Right cardiac atrium (tissue), 5 donors: ENCODE measurements at regions not wholly inside any gene's neighbourhood (a gene's known extent, or its start where the extent isn't known, plus 50 kb on each side); places are given as distances from the start of the nearest gene placed in this dataset.

ENCODE experiments used
- ATAC-seq, 2 donors: fragments of 200-7000 bp; cut with Tn5 transposase; one replicate each; pipeline versions ENCODE4 v1.8.0 to v1.9.1; 2020; ENCODE audit warnings: moderate library complexity in 2 of 2, mild to moderate bottlenecking in 1 of 2
- DNase-seq, 3 donors: peaks; one replicate each; pipeline ENCODE4 v3.0.0-alpha.2; 2020
- H3K27ac ChIP-seq: one replicate; pipeline ENCODE4 v1.5.1; 2013; ENCODE audit warnings: mild to moderate bottlenecking, low read length, control low read depth, moderate library complexity
- H3K27me3 ChIP-seq: one replicate; pipeline ENCODE4 v1.6.1; 2013; ENCODE audit not compliant: control insufficient read depth, insufficient read depth
- H3K4me1 ChIP-seq: one replicate; pipeline ENCODE4 v1.6.1; 2013; ENCODE audit warnings: low read length; ENCODE audit not compliant: control insufficient read depth, insufficient read depth
- H3K4me3 ChIP-seq: one replicate; pipeline ENCODE4 v1.5.1; 2013; ENCODE audit warnings: low read length, control low read depth
- H3K9me3 ChIP-seq: one replicate; pipeline ENCODE4 v1.6.1; 2013; ENCODE audit warnings: low read length; ENCODE audit not compliant: control insufficient read depth
- WGBS: extraction: QIAGEN DNeasy Blood & Tissue Kit; methylation state at CpG from one replicate; pipeline ENCODE4 v1.1.7; 2013; 5-methylcytosine and 5-hydroxymethylcytosine counted together
- intact Hi-C, 4 donors: fragments of 100-400 bp; cut with DNase I; formaldehyde crosslinking; loops; one replicate each; pipeline versions ENCODE4 v1.11.0 to v1.14.0; 2022 to 2023
- donor health status: healthy with polysubstance abuse.
- donor health status: DM: no; HTN: yes; CAD: no.
- donor health status: DM: no; HTN: no; CAD: no.
- donor health status: DM: no; HTN: yes; CAD: no; lungs with severe emphysema.
- donor health status: DM: yes; HTN: yes; CAD: no.

DNA sequence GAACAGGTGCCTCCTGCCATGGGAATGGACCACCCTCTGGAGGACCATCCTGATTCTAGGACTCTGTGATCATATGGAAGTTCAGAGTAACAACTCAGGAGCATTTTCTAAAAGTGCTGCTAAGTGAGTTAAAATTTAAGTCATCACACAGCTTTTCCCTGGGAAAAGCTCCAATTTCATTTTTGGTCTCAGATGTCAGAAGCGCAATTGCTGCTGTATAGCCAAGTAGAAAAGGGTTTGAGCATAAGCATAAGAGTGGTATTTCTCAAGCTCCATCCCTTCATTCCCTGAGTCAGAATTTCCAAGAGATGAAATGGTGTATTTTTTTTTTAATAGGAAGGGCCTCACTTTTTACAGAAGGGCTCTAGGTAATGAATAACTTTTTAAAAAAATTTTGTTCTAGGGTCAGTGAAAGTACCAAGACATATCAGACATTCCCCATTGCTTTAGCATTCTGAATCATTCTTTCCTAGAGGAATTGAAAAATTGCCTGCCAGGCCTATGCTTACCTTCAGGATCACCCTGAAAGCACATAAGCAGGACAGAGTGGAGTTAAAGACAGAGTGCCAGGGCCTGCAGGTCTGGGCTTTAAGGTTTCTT is 564.5 kb upstream of the ISX start:
- ATAC-seq (no peak), DNase-seq (no peak)
- Histone ChIP-seq H3K4me1 (no peaks in the 10 kb centered on the region), H3K27me3 (peaks cover 3% of the 10 kb centered on the region), H3K9me3 (no peaks in the 10 kb centered on the region), H3K27ac (no peak overlapping the region), H3K4me3 (no peak overlapping the region)
- WGBS = 65% methylated on average over 1 of the region's 1 CpG
- intact Hi-C loops = no loop called here

DNA sequence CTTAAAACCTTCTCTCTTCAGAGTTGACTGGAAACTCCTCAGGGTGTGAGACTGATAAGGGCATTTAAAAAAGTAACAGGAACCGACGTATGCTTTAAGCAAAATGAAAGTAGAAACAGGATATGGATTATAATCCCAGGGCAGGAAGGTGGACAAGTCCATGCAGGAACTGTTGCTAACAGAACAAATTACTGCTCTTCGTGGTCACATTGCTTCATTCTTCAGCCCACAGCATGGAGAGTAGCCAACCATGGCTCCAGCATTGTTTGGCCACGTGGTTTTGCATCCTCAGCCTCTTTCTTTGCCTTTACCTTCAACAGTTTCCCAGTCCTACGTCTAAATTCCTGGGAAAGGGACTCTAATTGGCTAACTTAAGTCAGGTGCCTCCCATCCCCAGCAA is 563.1 kb upstream of the ISX start:
- Histone ChIP-seq H3K4me1 (no peaks in the 10 kb centered on the region), H3K27ac (no peak overlapping the region), H3K9me3 (no peaks in the 10 kb centered on the region), H3K4me3 (no peak overlapping the region), H3K27me3 (no peaks in the 10 kb centered on the region)
- intact Hi-C loops = no loop called here
- no peak for DNase-seq
- no peak for ATAC-seq
- 30% methylated on average over 5 of the region's 5 CpGs for WGBS

DNA sequence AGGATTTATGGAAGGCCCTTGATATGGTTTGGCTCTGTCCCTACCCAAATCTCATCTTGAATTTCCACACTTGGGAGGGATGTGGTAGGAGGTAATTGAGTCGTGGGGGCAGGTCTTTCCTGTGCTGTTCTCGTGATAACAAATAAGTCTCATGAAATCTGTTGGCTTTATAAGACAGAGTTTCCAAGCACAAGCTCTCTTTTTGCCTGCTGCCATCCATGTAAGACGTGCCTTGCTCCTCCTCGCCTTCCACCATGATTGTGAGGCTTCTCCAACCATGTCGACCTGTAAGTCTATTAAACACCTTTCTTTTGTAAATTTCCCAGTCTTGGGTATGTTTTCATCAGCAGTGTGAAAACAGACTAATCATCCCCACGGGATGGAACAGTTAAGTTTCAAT is 557.2 kb upstream of the ISX start:
- 63% methylated on average over 6 of the region's 6 CpGs for WGBS
- ATAC-seq (no peak), DNase-seq (no peak)
- no peak overlapping the region for H3K27ac ChIP-seq
- no peaks in the 10 kb centered on the region for H3K4me1 ChIP-seq
- H3K27me3 ChIP-seq = no peaks in the 10 kb centered on the region
- H3K9me3 ChIP-seq = no peaks in the 10 kb centered on the region
- H3K4me3 ChIP-seq = no peak overlapping the region
- intact Hi-C loops = no loop called here

DNA sequence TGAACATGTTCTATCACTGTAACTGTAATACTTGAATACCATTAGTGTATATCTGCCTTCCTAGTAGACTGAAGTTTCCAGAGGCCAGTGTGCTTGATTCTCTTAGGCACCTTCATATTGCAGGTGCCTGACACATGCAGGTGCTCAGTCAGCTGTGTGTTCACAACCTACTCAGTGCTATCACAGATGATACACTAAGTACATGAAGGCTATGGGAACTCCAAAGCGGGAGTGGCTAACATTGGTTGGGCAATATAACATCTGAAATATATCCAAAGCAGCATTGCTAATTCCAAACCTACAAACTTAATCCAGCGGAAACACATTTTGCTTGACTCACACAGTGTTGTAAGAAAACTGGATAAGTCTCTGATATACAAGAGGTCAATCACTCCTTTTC is 539.3 kb upstream of the ISX start:
- Histone ChIP-seq H3K4me1 (no peaks in the 10 kb centered on the region), H3K27me3 (no peaks in the 10 kb centered on the region), H3K4me3 (no peak overlapping the region), H3K9me3 (no peaks in the 10 kb centered on the region), H3K27ac (no peak overlapping the region)
- intact Hi-C loops = no loop called here
- no peak for DNase-seq
- WGBS = 80% methylated on average over 2 of the region's 2 CpGs
- no peak for ATAC-seq

DNA sequence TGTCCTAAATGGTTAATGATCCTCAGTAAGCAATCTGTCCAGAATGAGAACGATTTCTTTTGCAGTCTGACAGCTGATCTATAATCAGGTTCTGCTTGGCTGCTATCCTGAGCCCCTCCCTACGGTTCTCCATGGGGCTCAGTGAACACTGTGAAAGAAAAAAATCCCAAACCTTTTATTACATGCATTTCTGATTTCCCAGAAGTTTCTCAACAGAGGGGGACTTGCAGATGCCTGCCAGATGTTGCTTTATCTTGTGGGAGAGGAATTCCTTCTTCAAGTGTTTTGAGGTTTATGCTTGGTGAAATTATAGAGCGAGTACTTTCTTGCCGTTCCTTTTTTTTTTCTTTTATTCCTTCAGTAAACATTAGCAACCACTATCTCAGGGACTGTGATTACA is 531.9 kb upstream of the ISX start:
- Histone ChIP-seq H3K4me3 (no peak overlapping the region), H3K27ac (no peak overlapping the region), H3K4me1 (no peaks in the 10 kb centered on the region), H3K27me3 (no peaks in the 10 kb centered on the region), H3K9me3 (no peaks in the 10 kb centered on the region)
- WGBS = 32% methylated on average over 4 of the region's 4 CpGs
- intact Hi-C loops = no loop called here
- DNase-seq = no peak
- no peak for ATAC-seq

DNA sequence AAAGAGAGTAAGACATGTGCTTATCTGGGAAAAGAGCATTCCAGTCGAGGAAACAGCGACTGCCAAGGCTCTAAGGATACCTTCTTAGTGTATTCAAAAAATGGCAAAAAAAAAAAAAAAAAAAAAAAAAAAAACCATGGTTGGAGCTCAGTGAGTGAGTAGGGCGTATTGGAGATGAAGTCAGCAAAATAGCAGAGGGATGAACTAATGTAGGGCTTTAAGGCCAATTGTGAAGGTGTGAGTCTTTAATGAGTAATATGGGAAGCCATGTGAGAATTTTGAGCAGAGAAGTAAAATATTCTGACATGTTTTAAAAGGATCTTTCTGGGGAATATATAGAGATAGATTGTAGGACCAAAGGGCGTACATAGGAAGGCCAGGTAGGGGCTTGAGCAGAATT is 498.6 kb upstream of the ISX start:
- Histone ChIP-seq H3K4me1 (no peaks in the 10 kb centered on the region), H3K9me3 (no peaks in the 10 kb centered on the region), H3K4me3 (no peak overlapping the region), H3K27me3 (no peaks in the 10 kb centered on the region), H3K27ac (no peak overlapping the region)
- intact Hi-C loops = no loop called here
- 58% methylated on average over 4 of the region's 4 CpGs for WGBS
- ATAC-seq (no peak), DNase-seq (no peak)

DNA sequence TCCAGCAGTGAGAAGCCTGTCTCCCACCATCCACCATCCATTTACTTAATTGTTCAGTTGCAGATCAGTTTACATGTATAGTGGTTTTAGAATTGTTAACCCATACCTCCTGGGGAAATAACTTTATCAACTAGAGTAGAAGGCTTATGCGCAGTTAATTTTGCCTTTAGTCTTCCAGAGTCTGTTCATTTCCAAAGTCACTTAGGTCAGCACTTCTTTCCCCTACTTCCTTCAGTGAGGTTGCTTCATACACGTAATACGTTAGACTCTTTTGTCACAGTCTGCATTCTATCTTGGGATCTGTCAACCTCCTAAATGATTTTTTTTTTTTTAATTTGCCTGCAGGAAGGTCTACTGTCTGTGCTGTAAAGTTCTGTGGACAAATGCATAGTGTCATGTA is 495.6 kb upstream of the ISX start:
- WGBS = 55% methylated on average over 3 of the region's 3 CpGs
- Histone ChIP-seq H3K4me3 (no peak overlapping the region), H3K4me1 (no peaks in the 10 kb centered on the region), H3K9me3 (no peaks in the 10 kb centered on the region), H3K27ac (no peak overlapping the region), H3K27me3 (no peaks in the 10 kb centered on the region)
- intact Hi-C loops = no loop called here
- ATAC-seq = no peak
- DNase-seq = no peak

DNA sequence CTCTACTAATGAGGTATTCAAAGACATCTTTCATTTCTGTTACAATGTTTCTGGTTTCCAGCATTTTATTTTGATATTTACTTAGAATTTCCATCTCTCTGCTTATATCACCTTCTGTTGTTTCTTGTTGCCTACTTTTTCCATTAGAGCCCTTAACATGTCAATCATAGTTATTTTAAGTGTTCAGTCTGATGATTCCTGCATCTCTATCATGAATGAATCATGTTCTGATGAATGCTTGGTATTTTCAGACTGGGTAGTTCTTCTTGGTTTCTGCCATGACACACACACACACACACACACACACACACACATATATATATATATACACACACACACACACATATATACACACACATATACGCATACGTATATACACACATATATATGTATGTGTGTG is 486.4 kb upstream of the ISX start:
- H3K4me3 ChIP-seq = no peak overlapping the region
- intact Hi-C loops = no loop called here
- peaks cover 2% of the 10 kb centered on the region for H3K27me3 ChIP-seq
- no peaks in the 10 kb centered on the region for H3K9me3 ChIP-seq
- H3K4me1 ChIP-seq = no peaks in the 10 kb centered on the region
- no peak overlapping the region for H3K27ac ChIP-seq
- no peak for DNase-seq
- WGBS = 89% methylated on average over 2 of the region's 2 CpGs
- no peak for ATAC-seq

DNA sequence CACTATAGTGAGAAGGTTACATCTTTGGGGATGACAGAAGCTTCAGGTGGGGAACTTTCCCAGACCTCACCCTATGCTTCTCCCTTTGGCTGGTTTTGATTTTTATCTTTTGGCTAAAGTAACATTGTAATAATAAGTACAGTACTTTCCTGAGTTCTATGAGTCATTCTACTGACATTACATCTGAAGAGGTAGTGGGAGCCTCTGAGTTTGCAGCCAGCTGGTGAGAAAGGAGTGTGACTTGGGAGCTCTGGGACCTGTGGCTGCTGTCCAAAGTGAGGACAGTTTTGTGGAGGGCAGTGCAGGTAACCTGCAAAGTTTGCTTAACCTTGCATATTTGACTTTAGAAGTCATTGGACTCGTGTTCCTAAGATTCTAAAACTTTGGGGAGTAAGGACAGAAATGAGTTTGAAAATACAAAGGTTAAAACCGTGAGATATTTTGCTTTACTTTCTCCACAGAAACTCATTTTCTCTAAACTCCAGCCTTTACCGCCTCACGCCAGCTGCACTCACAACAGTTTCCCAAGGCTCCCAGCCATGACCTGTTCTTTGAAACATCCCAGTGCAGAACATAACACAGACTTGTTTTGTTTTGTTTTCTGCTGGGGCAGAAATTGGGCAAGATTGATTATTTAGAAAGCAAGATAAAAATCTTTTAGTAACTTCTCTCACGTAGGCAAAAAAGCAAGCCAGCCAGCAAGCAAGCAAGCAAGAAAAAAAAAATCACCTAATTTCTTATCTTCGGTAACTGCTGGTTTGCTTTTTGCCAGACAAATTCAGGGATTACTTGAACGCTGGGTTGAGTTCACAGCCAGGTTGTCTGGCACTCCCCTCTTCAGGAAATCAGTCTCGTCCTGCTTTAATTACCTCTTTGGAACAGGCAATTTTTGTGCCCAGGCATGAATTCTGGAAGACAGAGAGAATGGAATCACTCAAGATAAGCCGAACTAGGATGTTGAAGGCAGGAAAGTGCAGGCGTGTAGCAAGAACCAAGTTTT is 478.3 kb upstream of the ISX start:
- no peak overlapping the region for H3K4me3 ChIP-seq
- H3K27ac ChIP-seq = no peak overlapping the region
- H3K4me1 ChIP-seq = no peaks in the 10 kb centered on the region
- WGBS = 15% methylated on average over 10 of the region's 10 CpGs
- DNase-seq (no peak), ATAC-seq (no peak)
- peaks cover 4% of the 10 kb centered on the region for H3K27me3 ChIP-seq
- intact Hi-C loops = no loop called here
- H3K9me3 ChIP-seq = no peaks in the 10 kb centered on the region

DNA sequence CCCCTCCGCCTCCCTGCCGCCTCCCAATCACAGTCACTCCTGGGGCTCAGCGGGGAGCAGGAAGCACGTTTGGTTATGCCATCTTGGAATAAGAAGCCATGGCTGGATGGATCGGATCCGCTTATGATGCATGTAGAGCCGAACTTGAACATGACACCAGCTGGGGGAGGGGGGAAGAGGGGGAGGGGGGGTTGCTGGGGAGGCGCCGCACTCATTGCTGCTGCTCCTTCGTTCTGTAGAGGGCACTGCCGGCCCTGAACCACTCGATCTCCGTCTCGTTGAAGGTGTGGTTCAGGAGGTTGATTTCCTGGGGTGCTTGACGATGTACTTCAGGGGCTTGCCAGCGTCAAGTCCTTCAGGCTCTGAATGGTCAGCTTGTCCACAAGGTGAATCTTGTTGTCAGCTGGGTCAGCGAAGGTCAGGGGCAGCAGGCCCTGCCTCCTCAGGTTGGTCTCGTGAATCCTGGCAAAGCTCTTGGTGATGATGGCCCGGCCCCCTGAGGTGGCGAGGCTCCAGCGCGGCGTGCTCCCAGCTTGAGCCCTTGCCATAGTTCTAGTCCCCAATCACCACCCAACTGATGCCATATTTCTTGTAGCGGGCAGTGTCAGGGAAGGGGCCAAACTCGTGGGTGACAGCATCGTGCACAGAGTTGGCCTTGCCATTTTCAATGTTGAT is 476.9 kb upstream of the ISX start:
- Histone ChIP-seq H3K9me3 (no peaks in the 10 kb centered on the region), H3K4me1 (no peaks in the 10 kb centered on the region), H3K27me3 (peaks cover 4% of the 10 kb centered on the region), H3K27ac (no peak overlapping the region), H3K4me3 (no peak overlapping the region)
- ATAC-seq (no peak), DNase-seq (no peak)
- 76% methylated on average over 26 of the region's 26 CpGs for WGBS
- intact Hi-C loops = no loop called here

DNA sequence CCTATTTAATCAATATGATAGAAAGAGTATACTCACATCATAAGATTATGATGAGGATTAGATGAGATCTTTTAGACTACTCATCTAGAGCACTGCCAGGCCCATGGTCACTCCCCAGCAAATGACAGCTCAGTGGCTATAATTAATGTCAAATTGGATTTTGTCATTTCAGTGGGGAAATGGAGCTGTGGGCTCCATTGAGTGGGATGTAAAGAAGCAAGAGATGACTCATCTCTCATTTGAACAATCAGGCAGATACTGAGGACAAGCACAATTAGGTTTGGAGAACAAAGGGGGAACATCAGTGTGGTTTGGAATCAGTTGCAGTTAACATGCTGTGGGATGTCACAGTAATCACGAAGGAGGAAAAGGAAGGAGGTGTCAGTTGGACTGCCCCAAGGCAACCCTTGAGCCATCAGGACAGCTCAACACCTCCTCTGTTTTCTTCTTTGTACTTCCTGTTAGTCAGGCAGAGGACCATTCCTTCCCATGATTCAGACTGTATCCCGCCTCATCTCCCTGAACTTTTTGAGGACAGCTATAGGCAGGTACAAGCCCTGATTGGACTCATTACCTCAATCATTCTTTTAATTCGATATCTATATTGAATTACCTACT is 473.7 kb upstream of the ISX start:
- Histone ChIP-seq H3K4me3 (no peak overlapping the region), H3K27ac (no peak overlapping the region), H3K27me3 (no peaks in the 10 kb centered on the region), H3K4me1 (no peaks in the 10 kb centered on the region), H3K9me3 (no peaks in the 10 kb centered on the region)
- no peak for DNase-seq
- whole genome bisulfite sequencing = 63% methylated on average over 3 of the region's 3 CpGs
- ATAC-seq = no peak
- intact Hi-C loops = no loop called here
